ENCODE measurements at regions not wholly inside any gene's neighbourhood (a gene's known extent, or its start where the extent isn't known, plus 50 kb on each side); places are given as distances from the start of the nearest gene placed in this dataset.

DNA sequence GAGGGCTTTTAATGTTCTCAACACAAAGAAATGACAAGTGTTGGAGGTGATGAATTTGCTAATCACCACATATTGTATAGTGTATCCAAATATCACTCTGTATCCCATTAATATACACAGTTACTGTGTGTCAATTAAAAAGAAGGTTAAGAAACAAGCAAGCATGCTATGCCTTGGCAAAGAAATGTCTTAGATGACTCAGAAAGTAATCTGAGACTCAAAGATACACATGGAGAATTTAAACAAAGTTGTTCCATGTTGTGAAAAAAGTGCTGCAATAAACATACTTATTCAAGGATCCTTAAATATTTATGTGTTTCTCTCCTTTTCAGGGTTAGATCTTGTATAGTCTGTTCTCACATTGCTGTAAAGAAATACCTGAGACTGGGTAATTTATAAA lies 300.9 kb downstream of the DHX35 start:
- no peaks in the 10 kb centered on the region for H3K4me1 Mint-ChIP-seq
- peaks cover 16% of the 10 kb centered on the region for H3K27me3 Mint-ChIP-seq
- no peak overlapping the region for H3K4me3 Mint-ChIP-seq
- Histone ChIP-seq H3K4me3 (ENCODE audit: low read depth, low read length) (no peak overlapping the region), H3K27ac (ENCODE audit: insufficient read depth, low read length, poor library complexity, severe bottlenecking) (no peak overlapping the region), H3K36me3 (ENCODE audit: control insufficient read depth, insufficient read depth, low read length) (no peaks in the 10 kb centered on the region), H3K9me3 (ENCODE audit: control insufficient read depth in 2 of 2, low read length in 2 of 2) (no peaks in the 10 kb centered on the region), H3K4me1 (ENCODE audit: control insufficient read depth, insufficient read depth, low read length, poor library complexity, severe bottlenecking) (no peaks in the 10 kb centered on the region), H3K27me3 (ENCODE audit: control insufficient read depth, insufficient read depth, low read length) (no peaks in the 10 kb centered on the region)
- ATAC-seq (ENCODE audit: low read depth in 2 of 2), result no peak
- no peak overlapping the region for H3K27ac Mint-ChIP-seq
- no peak for DNase-seq
- no peaks in the 10 kb centered on the region for H3K36me3 Mint-ChIP-seq
- peaks cover 0 to 5% (median 0%) of the 10 kb centered on the region in 7 donors for H3K9me3 Mint-ChIP-seq

DNA sequence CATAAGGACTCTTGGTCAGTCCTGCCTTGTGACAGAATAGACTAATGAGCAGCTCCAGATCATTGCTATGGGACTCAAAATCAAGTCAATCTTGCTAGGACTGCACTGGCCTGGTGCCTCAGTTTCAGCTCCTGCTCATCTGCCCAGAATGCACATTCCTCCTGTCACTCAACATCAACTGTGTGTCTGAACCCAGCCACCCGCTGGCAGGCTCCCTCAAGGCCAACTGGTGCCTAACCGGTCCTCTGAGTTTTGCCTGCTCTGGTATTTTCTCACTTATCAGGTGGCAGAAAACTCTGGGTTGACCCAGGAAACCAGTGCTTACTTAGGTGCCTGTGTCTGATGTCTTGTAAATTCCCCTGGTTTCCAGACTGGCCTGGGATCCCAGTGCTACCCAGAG lies 297.7 kb downstream of the DHX35 start:
- no peaks in the 10 kb centered on the region for H3K36me3 Mint-ChIP-seq
- ATAC-seq (ENCODE audit: low read depth in 2 of 2), result no peak
- peaks cover 0 to 5% (median 0%) of the 10 kb centered on the region in 7 donors for H3K9me3 Mint-ChIP-seq
- H3K4me1 Mint-ChIP-seq, result no peaks in the 10 kb centered on the region
- Histone ChIP-seq H3K4me1 (ENCODE audit: control insufficient read depth, insufficient read depth, low read length, poor library complexity, severe bottlenecking) (no peaks in the 10 kb centered on the region), H3K36me3 (ENCODE audit: control insufficient read depth, insufficient read depth, low read length) (no peaks in the 10 kb centered on the region), H3K27ac (ENCODE audit: insufficient read depth, low read length, poor library complexity, severe bottlenecking) (no peak overlapping the region), H3K9me3 (ENCODE audit: control insufficient read depth in 2 of 2, low read length in 2 of 2) (no peaks in the 10 kb centered on the region), H3K27me3 (ENCODE audit: control insufficient read depth, insufficient read depth, low read length) (no peaks in the 10 kb centered on the region), H3K4me3 (ENCODE audit: low read depth, low read length) (no peak overlapping the region)
- H3K27ac Mint-ChIP-seq, result no peak overlapping the region
- no peak overlapping the region for H3K4me3 Mint-ChIP-seq
- peaks cover 15% of the 10 kb centered on the region for H3K27me3 Mint-ChIP-seq
- no peak for DNase-seq

DNA sequence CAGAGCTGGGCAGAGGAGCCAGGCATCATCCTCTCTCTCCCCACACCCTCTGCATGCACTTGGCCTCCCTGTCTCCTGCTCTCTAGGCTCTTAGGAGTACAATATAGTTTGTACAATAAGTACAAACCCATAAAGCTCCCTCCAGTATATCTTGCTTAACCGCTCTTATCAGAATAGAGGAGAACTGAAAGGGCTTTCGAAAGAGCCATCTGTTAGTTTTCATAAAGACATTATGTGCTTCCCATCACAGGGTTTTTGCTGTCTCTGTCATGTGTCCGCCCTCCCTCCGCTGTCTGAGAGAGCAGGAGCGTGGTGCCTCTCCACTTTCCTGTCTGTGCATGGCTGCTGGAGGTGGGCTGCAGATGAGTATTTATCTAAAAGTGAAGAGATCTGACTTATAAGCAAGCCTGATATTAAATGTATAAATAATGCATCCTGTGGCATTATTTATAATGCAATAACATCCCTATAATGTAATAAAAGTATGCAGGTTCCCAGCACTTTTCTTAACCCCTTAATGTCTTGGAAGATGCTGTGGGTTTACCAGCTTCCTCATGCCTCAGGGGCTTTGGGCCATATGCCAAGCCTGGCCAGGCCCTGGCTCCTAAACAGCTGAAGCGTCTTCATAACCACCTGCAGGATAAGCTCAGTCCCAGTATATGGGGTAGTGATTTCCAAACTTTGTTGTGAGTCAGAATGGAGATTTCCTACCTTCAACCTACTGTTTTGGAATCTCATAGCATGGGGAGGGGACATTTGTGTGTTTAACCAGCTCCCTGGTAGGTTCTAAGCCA lies 297.1 kb downstream of the DHX35 start:
- no peak overlapping the region for H3K27ac Mint-ChIP-seq
- Histone ChIP-seq H3K36me3 (ENCODE audit: control insufficient read depth, insufficient read depth, low read length) (no peaks in the 10 kb centered on the region), H3K4me1 (ENCODE audit: control insufficient read depth, insufficient read depth, low read length, poor library complexity, severe bottlenecking) (no peaks in the 10 kb centered on the region), H3K4me3 (ENCODE audit: low read depth, low read length) (no peak overlapping the region), H3K27ac (ENCODE audit: insufficient read depth, low read length, poor library complexity, severe bottlenecking) (no peak overlapping the region), H3K9me3 (ENCODE audit: control insufficient read depth in 2 of 2, low read length in 2 of 2) (no peaks in the 10 kb centered on the region), H3K27me3 (ENCODE audit: control insufficient read depth, insufficient read depth, low read length) (no peaks in the 10 kb centered on the region)
- peaks cover 0 to 5% (median 0%) of the 10 kb centered on the region in 7 donors for H3K9me3 Mint-ChIP-seq
- no peaks in the 10 kb centered on the region for H3K4me1 Mint-ChIP-seq
- H3K4me3 Mint-ChIP-seq, result no peak overlapping the region
- H3K27me3 Mint-ChIP-seq, result peaks cover 11% of the 10 kb centered on the region
- H3K36me3 Mint-ChIP-seq, result no peaks in the 10 kb centered on the region
- ATAC-seq (ENCODE audit: low read depth in 2 of 2) (no peak), DNase-seq (no peak)

DNA sequence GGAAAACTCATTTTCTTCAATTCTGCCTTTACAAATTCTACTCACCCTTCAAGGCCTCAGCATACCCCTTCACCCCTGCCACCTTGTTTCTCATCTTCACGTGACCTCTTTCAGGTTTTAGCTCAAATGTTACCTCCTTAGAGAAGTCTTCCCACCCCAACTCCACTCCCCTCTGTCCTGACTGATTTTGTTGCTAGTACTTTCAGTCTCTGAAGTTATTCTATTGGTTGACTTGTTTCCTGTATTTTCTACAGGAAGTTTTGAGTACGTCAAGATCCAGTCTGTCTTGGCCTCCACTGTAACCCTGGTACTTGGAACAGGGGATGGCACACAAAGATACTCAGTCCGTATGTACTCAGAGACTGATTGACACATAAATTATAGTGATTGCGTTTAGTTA lies 296.1 kb downstream of the DHX35 start:
- peaks cover 0 to 5% (median 0%) of the 10 kb centered on the region in 7 donors for H3K9me3 Mint-ChIP-seq
- no peak overlapping the region for H3K27ac Mint-ChIP-seq
- Histone ChIP-seq H3K27ac (ENCODE audit: insufficient read depth, low read length, poor library complexity, severe bottlenecking) (no peak overlapping the region), H3K4me3 (ENCODE audit: low read depth, low read length) (no peak overlapping the region), H3K9me3 (ENCODE audit: control insufficient read depth in 2 of 2, low read length in 2 of 2) (no peaks in the 10 kb centered on the region), H3K27me3 (ENCODE audit: control insufficient read depth, insufficient read depth, low read length) (no peaks in the 10 kb centered on the region), H3K36me3 (ENCODE audit: control insufficient read depth, insufficient read depth, low read length) (no peaks in the 10 kb centered on the region), H3K4me1 (ENCODE audit: control insufficient read depth, insufficient read depth, low read length, poor library complexity, severe bottlenecking) (no peaks in the 10 kb centered on the region)
- no peak overlapping the region for H3K4me3 Mint-ChIP-seq
- DNase-seq (no peak), ATAC-seq (ENCODE audit: low read depth in 2 of 2) (no peak)
- H3K36me3 Mint-ChIP-seq, result no peaks in the 10 kb centered on the region
- peaks cover 10% of the 10 kb centered on the region for H3K27me3 Mint-ChIP-seq
- H3K4me1 Mint-ChIP-seq, result no peaks in the 10 kb centered on the region

DNA sequence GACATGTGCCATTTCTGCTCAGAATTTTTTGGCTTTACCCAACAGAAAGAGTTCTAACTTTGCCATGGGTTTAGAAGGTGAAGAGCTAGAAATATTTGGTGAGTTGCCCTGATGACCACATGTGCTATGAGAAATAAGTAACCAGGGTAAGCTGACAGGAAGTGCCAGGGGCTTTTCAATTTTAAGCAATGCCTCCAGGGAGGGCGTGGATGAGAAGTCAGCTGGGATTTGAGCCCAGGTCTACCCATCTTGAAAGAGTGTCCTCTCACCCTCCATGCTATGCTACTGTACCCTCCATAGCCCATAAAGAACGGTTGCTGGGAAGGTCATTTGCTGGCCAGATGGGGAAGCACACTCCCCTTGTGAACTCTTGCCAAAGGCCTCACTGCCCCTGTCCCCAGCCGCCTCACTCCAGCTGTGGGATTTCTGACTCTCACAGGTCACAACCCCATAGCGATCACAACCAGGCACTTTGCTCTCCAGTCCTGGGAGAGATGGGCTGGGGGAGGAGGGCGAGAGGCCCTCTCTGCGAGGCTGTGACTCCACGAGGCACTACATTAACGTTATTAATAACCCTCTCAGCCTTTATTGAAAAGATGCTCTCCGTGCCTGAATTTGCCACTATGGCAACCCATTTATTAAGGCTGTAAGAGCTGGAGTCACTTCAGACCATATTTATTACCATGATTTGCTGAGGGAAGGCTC lies 291.1 kb downstream of the DHX35 start:
- no peaks in the 10 kb centered on the region for H3K4me1 ChIP-seq (ENCODE audit: control insufficient read depth, insufficient read depth, low read length, poor library complexity, severe bottlenecking)
- H3K27ac Mint-ChIP-seq, result no peak overlapping the region
- no peak overlapping the region for H3K4me3 Mint-ChIP-seq
- no peaks in the 10 kb centered on the region for H3K27me3 ChIP-seq (ENCODE audit: control insufficient read depth, insufficient read depth, low read length)
- no peaks in the 10 kb centered on the region for H3K27me3 Mint-ChIP-seq
- no peak for DNase-seq
- H3K27ac ChIP-seq (ENCODE audit: insufficient read depth, low read length, poor library complexity, severe bottlenecking), result no peak overlapping the region
- no peaks in the 10 kb centered on the region for H3K4me1 Mint-ChIP-seq
- ATAC-seq (ENCODE audit: low read depth in 2 of 2), result no peak
- no peaks in the 10 kb centered on the region for H3K9me3 ChIP-seq (ENCODE audit: control insufficient read depth in 2 of 2, low read length in 2 of 2)
- no peaks in the 10 kb centered on the region for H3K36me3 ChIP-seq (ENCODE audit: control insufficient read depth, insufficient read depth, low read length)
- H3K36me3 Mint-ChIP-seq, result no peaks in the 10 kb centered on the region
- no peak overlapping the region for H3K4me3 ChIP-seq (ENCODE audit: low read depth, low read length)
- H3K9me3 Mint-ChIP-seq, result peaks cover 0 to 5% (median 0%) of the 10 kb centered on the region in 7 donors

DNA sequence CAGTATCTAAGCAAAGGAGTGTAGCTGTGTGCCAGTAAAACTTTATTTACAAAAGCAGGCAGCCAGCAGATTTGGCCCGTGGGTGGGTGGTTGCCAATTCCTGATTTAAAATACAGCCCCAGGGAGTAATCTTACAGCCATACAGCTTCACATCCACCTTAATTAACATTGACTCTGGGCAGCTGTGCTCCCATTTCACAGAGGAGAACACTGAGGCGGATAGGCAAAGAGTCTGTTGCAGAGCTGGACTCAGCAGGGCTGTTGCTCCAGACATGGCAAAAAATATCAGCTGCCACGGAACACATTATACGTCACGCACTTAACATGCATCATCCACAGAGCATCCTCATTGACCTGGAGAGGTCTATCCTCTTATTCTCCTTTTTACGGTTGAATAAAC lies 289.9 kb downstream of the DHX35 start:
- Histone ChIP-seq H3K27ac (ENCODE audit: insufficient read depth, low read length, poor library complexity, severe bottlenecking) (no peak overlapping the region), H3K27me3 (ENCODE audit: control insufficient read depth, insufficient read depth, low read length) (no peaks in the 10 kb centered on the region), H3K9me3 (ENCODE audit: control insufficient read depth in 2 of 2, low read length in 2 of 2) (no peaks in the 10 kb centered on the region), H3K36me3 (ENCODE audit: control insufficient read depth, insufficient read depth, low read length) (no peaks in the 10 kb centered on the region), H3K4me3 (ENCODE audit: low read depth, low read length) (no peak overlapping the region), H3K4me1 (ENCODE audit: control insufficient read depth, insufficient read depth, low read length, poor library complexity, severe bottlenecking) (no peaks in the 10 kb centered on the region)
- Mint-ChIP-seq H3K27ac (no peak overlapping the region), H3K9me3 (peaks cover 0 to 5% (median 0%) of the 10 kb centered on the region in 7 donors), H3K4me1 (no peaks in the 10 kb centered on the region), H3K4me3 (no peak overlapping the region), H3K36me3 (no peaks in the 10 kb centered on the region), H3K27me3 (no peaks in the 10 kb centered on the region)
- DNase-seq (no peak), ATAC-seq (ENCODE audit: low read depth in 2 of 2) (no peak)

DNA sequence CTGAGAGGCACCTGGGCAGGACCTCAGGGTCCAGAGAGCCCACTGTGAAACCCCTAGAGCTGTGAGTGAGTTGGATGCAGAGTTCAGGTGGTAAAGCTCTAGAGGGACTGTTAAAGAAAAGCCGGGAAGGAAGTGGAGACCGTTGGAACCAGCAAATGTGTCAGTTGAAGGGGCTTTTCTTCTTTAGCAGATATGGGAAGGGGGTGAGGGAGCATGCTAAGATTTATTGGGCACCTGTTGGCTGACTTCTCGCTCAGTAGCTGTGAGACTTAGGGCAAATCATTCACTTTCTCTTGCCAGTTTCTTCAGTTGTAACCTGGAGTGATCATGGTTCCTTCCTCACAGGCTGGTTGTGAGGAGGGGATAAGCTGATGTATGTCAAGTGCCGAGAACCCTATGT lies 287.7 kb downstream of the DHX35 start:
- Mint-ChIP-seq H3K4me3 (no peak overlapping the region), H3K36me3 (no peaks in the 10 kb centered on the region)

More for the DNA sequence above, 287.7 kb downstream of the DHX35 start:
- Histone ChIP-seq H3K9me3 (ENCODE audit: control insufficient read depth in 2 of 2, low read length in 2 of 2) (no peaks in the 10 kb centered on the region), H3K27ac (ENCODE audit: insufficient read depth, low read length, poor library complexity, severe bottlenecking) (no peak overlapping the region), H3K4me3 (ENCODE audit: low read depth, low read length) (no peak overlapping the region), H3K4me1 (ENCODE audit: control insufficient read depth, insufficient read depth, low read length, poor library complexity, severe bottlenecking) (no peaks in the 10 kb centered on the region), H3K36me3 (ENCODE audit: control insufficient read depth, insufficient read depth, low read length) (no peaks in the 10 kb centered on the region), H3K27me3 (ENCODE audit: control insufficient read depth, insufficient read depth, low read length) (no peaks in the 10 kb centered on the region)
- Mint-ChIP-seq H3K9me3 (peaks cover 0 to 6% (median 0%) of the 10 kb centered on the region in 7 donors), H3K27me3 (no peaks in the 10 kb centered on the region), H3K27ac (peak overlapping the region in 1 of 3 donors; percentile 31), H3K4me1 (peaks cover 5 to 9% (median 7%) of the 10 kb centered on the region in 4 donors)
- ATAC-seq (ENCODE audit: low read depth in 2 of 2), result no peak
- no peak for DNase-seq

All from CD4-positive, CD25-positive, alpha-beta regulatory T cell (primary cell).